ENCODE measurements at regions not wholly inside any gene's neighbourhood (a gene's known extent, or its start where the extent isn't known, plus 50 kb on each side); places are given as distances from the start of the nearest gene placed in this dataset.

GRCh38 chr2:120916446-120916845, 180.8 kb downstream of the GLI2 start:
- no peak for TF ChIP-seq CTCF (conservative IDR thresholded peaks at IDR 0.05)
- H3K27ac ChIP-seq = no peak overlapping the region

- TF ChIP-seq CTCF (conservative IDR thresholded peaks at IDR 0.05) (no peak), ZFX (IDR thresholded peaks at IDR 0.05) (no peak)
- no peak overlapping the region for H3K27ac ChIP-seq
These were observed 182.2 kb downstream of the GLI2 start for GRCh38 chr2:120917886-120918285.

GRCh38 chr2:120919216-120919615, 183.5 kb downstream of the GLI2 start:
- TF ChIP-seq CTCF (conservative IDR thresholded peaks at IDR 0.05) = no peak
- no peak for TF ChIP-seq ZFX (IDR thresholded peaks at IDR 0.05)
- no peak overlapping the region for H3K27ac ChIP-seq

DNA sequence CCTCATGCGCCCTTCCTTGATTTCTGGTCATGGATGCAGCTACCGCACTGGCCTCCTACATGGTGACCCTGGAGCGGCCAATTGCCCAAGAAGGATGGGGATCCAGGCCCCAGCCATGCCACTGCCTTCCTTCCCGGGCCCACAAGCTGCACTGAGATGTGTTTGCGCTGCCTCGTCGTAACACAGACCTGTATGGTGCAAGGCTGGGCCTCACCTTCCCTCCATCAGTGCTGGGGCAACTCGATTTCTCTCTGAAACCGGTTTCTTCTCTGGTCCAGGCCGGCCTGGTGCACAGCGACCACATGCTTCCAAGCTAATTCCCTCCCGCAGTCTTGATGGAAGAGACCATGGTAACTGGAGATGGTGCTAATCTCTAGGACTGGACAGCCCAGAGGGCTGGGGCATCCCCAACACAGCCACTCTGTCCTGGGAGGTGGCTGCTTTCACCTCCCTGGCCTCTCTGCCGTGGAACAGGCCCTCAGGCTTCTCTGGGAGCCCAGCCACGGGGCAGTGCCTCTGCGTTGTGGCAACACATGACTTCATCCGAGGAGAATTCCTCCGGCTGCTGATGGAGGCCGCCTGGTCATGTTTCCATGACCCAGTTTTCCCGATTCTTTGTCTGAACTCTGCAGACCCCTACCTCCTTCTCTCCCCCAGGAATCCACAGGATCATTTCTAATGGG, 184.2 kb downstream of the GLI2 start:
- no peak overlapping the region for H3K27ac ChIP-seq
- TF ChIP-seq CTCF (conservative IDR thresholded peaks at IDR 0.05) (no peak), ZFX (IDR thresholded peaks at IDR 0.05) (no peak)

DNA sequence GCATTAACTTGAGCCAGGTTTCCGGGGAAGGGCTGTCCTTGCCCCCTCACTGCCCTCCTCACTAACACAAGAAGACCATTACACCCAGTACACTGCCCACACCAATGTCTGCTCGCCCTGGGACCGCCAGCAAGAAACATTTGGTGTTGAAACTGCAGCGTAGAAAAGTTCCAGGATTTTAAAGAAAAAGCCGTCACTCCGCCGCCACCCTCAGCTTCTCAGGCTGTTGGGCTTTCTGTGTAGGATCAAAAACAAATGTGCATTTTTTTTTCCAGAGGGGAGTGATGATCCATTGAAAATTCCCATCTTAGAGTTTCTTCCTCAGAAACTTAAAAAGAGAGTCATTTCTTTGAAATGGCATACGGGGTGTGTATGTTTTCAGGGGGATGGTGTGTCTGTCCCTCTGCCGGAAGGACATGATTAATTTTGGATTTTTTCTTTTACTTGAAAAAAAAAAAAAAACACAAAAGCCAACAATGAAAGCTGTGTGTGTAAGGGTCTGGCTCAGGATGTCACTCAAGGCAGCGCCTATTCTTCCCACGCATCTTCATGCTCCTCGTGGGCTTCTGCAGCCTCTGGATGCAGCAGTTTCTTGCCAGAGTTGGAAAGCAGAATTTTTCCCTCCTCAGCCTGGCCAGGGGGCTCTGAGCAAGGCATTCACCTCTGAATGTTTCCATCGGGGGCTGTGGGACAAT, 184.9 kb downstream of the GLI2 start:
- TF ChIP-seq CTCF (conservative IDR thresholded peaks at IDR 0.05) (no peak), ZFX (IDR thresholded peaks at IDR 0.05) (no peak)
- H3K27ac ChIP-seq = no peak overlapping the region

DNA sequence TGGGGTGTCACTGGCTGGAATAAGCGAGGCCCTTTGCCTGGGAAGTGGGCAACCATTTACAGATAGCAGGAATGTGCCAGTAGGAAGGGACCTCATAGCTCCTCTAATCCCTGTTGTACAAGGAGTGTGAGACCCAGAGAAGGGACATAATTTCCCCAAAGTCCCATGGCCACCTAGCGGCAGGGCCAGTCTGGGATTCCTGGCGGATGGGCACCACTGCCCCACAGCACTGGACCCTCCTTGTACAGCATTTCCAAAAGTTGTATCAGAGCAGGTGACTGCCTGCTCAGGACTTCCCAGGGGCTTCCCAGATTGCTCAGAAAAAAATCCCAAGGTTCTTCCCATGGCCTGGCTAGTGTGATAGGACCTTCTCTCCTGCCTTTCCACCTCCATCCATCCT, 185.8 kb downstream of the GLI2 start:
- no peak overlapping the region for H3K27ac ChIP-seq
- TF ChIP-seq ZFX (IDR thresholded peaks at IDR 0.05) (no peak), CTCF (conservative IDR thresholded peaks at IDR 0.05) (no peak)

DNA sequence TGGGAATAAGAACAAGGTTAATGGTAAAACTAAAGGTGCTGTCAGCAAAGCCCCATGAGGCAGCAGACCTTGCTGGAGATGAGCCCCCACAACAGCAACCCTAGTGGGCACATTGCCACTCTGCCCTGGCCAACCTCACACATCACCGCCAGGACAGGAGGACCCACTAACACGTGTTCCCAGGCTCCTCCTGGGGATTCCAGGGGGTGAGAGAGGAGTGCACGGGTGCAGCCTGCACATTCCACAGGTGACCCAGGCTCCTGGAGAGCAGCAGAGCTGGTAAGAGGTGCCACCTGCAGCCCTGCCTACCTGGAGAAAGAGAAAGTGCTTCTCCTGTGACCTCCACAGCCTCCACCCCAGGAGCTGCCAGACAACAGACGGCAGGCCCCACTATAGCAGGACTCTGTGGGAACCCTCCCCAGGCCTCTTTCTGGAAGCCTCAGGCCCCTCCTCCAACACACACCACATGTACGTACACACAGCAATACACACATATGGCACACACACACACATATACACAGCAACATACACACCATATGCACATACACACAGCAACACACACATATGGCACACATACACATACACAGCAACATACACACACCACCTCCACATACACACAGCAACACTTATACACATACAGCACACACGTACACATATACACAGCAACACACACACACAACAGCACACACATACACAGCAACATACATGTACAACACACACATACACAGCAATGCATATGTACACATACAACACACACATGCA, 187.1 kb downstream of the GLI2 start:
- no peak for TF ChIP-seq CTCF (conservative IDR thresholded peaks at IDR 0.05)
- TF ChIP-seq ZFX (IDR thresholded peaks at IDR 0.05) = no peak
- no peak overlapping the region for H3K27ac ChIP-seq

Data from C4-2B (cell line).